ENCODE measurements at regions not wholly inside any gene's neighbourhood (a gene's known extent, or its start where the extent isn't known, plus 50 kb on each side); places are given as distances from the start of the nearest gene placed in this dataset.
A peak's percentile ranks its signal among the peaks of the same experiment; 100 is the strongest.

DNA sequence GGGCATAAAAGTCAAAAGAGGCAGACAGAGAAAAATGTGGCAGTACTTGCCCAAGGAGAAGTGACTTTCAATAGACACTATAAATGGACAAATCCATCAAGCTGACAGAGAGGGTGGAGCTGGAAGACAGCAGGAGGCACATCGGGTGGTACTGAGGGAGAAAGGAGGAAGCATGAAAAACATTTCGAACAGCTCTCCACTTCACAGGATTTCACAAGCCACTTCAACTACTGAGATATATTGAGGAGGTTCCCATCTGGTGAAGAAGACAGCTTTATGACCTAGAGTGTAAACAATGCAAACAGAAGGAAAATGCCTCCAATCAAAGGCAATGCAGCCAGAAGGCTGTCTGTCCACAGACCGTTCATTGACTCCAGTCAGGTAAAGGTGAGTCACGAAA, 259.4 kb upstream of the ECI2 start:
- no peaks in the 10 kb centered on the region for H3K27me3 ChIP-seq (ENCODE audit: low read length)
- no peaks in the 10 kb centered on the region for H3K79me2 ChIP-seq (ENCODE audit: low read length)
- DNase-seq (peak; percentile 31), ATAC-seq (no peak)
- no TSS peak for BruUV-seq (replicated peaks)
- no peaks in the 10 kb centered on the region for H3K9me3 ChIP-seq (ENCODE audit: low read length)
- TF ChIP-seq EZH2phosphoT487 (IDR thresholded peaks at IDR 0.05; ENCODE audit: borderline replicate concordance, low read length) (no peak), CTCF (conservative IDR thresholded peaks at IDR 0.05; ENCODE audit: low read depth, low read length) (no peak), EZH2 (IDR thresholded peaks at IDR 0.05; ENCODE audit: low read length, unreplicated experiment) (no peak)
- no peaks in the 10 kb centered on the region for H3K4me1 ChIP-seq (ENCODE audit: insufficient read depth, low read length)
- H3K4me2 ChIP-seq (ENCODE audit: low read length) = no peak overlapping the region
- no peaks in the 10 kb centered on the region for H4K20me1 ChIP-seq (ENCODE audit: low read length)
- no peaks in the 10 kb centered on the region for H3K36me3 ChIP-seq (ENCODE audit: low read depth, low read length)
- no peak overlapping the region for H3K27ac ChIP-seq (ENCODE audit: low read length)
- no peak overlapping the region for H3K4me3 ChIP-seq (ENCODE audit: low read length)
- H3F3A ChIP-seq (ENCODE audit: low read length, unreplicated experiment) = no peaks in the 10 kb centered on the region
- POLR2A ChIA-PET (ENCODE audit: unreplicated experiment) = no interaction called here
- H3K9me2 ChIP-seq (replicated peaks; ENCODE audit: low read length) = no peaks in the 10 kb centered on the region
- no peak overlapping the region for H3K9ac ChIP-seq (ENCODE audit: low read length)
- intact Hi-C loops (cut with micrococcal nuclease) = no loop called here
- CTCF ChIA-PET = interaction anchor here (0.6 to 0.7 kb wide), 2 partner anchors 18 to 405 kb away, joined by 3 read pairs; no protein-coding TSS in a partner anchor
- H2AFZ ChIP-seq (ENCODE audit: low read length) = no peak overlapping the region

- H3F3A ChIP-seq (ENCODE audit: low read length, unreplicated experiment) = no peaks in the 10 kb centered on the region
- BruUV-seq (replicated peaks) = no TSS peak
- no peaks in the 10 kb centered on the region for H3K4me1 ChIP-seq (ENCODE audit: insufficient read depth, low read length)
- H3K9me3 ChIP-seq (ENCODE audit: low read length) = peaks cover 15% of the 10 kb centered on the region
- H3K9ac ChIP-seq (ENCODE audit: low read length) = no peak overlapping the region
- DNase-seq = no peak
- no peak overlapping the region for H2AFZ ChIP-seq (ENCODE audit: low read length)
- no peak overlapping the region for H3K4me3 ChIP-seq (ENCODE audit: low read length)
- H3K79me2 ChIP-seq (ENCODE audit: low read length) = no peaks in the 10 kb centered on the region
- CTCF ChIA-PET = no interaction called here
- H3K27me3 ChIP-seq (ENCODE audit: low read length) = no peaks in the 10 kb centered on the region
- H3K9me2 ChIP-seq (replicated peaks; ENCODE audit: low read length) = no peaks in the 10 kb centered on the region
- H3K4me2 ChIP-seq (ENCODE audit: low read length) = no peak overlapping the region
- H3K27ac ChIP-seq (ENCODE audit: low read length) = no peak overlapping the region
- ATAC-seq = no peak
- POLR2A ChIA-PET (ENCODE audit: unreplicated experiment) = no interaction called here
- intact Hi-C loops (cut with micrococcal nuclease) = no loop called here
- TF ChIP-seq EZH2phosphoT487 (IDR thresholded peaks at IDR 0.05; ENCODE audit: borderline replicate concordance, low read length) (no peak), EZH2 (IDR thresholded peaks at IDR 0.05; ENCODE audit: low read length, unreplicated experiment) (no peak), CTCF (conservative IDR thresholded peaks at IDR 0.05; ENCODE audit: low read depth, low read length) (no peak)
- no peaks in the 10 kb centered on the region for H4K20me1 ChIP-seq (ENCODE audit: low read length)
- no peaks in the 10 kb centered on the region for H3K36me3 ChIP-seq (ENCODE audit: low read depth, low read length)
Observed at GRCh38 chr6:4388675-4389074, 253.3 kb upstream of the ECI2 start.

DNA sequence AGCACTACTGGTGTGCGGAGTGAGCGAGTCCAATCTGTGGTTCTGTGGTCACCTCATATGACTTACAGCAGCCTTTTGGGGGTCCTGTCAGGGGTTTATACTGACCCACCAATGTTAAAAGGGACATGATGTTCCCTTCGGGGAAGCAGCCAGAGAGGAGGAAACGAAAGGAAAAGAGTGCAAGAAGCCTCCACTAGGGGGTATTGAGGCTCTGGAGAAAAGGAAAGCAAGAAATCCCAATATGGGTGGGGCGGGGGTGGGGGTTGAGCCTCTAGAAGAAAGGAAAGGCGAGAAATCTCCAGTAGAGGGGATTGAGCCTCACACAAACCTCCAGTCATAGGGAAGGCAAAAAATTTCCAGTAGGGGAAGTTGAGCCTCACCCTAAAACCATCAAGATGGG, 249.3 kb upstream of the ECI2 start:
- Histone ChIP-seq H3K4me2 (ENCODE audit: low read length) (no peak overlapping the region), H3K79me2 (ENCODE audit: low read length) (no peaks in the 10 kb centered on the region), H3K4me1 (ENCODE audit: insufficient read depth, low read length) (no peaks in the 10 kb centered on the region), H3K4me3 (ENCODE audit: low read length) (no peak overlapping the region), H4K20me1 (ENCODE audit: low read length) (no peaks in the 10 kb centered on the region), H3F3A (ENCODE audit: low read length, unreplicated experiment) (no peaks in the 10 kb centered on the region), H3K9me2 (replicated peaks; ENCODE audit: low read length) (0 out of 2 replicates have a peak, but pooled peaks cover 3% of the 10 kb centered on the region), H3K36me3 (ENCODE audit: low read depth, low read length) (no peaks in the 10 kb centered on the region), H3K9ac (ENCODE audit: low read length) (no peak overlapping the region), H3K27me3 (ENCODE audit: low read length) (no peaks in the 10 kb centered on the region), H2AFZ (ENCODE audit: low read length) (no peak overlapping the region), H3K27ac (ENCODE audit: low read length) (no peak overlapping the region), H3K9me3 (ENCODE audit: low read length) (peaks cover 25% of the 10 kb centered on the region)
- intact Hi-C loops (cut with micrococcal nuclease) = no loop called here
- no peak for TF ChIP-seq EZH2phosphoT487 (IDR thresholded peaks at IDR 0.05; ENCODE audit: borderline replicate concordance, low read length)
- TF ChIP-seq EZH2 (IDR thresholded peaks at IDR 0.05; ENCODE audit: low read length, unreplicated experiment) = no peak
- no peak for TF ChIP-seq CTCF (conservative IDR thresholded peaks at IDR 0.05; ENCODE audit: low read depth, low read length)
- no peak for DNase-seq
- no peak for ATAC-seq
- POLR2A ChIA-PET (ENCODE audit: unreplicated experiment) = no interaction called here
- CTCF ChIA-PET = no interaction called here
- BruUV-seq (replicated peaks) = no TSS peak
